ENCODE measurements at regions not wholly inside any gene's neighbourhood (a gene's known extent, or its start where the extent isn't known, plus 50 kb on each side); places are given as distances from the start of the nearest gene placed in this dataset.

DNA sequence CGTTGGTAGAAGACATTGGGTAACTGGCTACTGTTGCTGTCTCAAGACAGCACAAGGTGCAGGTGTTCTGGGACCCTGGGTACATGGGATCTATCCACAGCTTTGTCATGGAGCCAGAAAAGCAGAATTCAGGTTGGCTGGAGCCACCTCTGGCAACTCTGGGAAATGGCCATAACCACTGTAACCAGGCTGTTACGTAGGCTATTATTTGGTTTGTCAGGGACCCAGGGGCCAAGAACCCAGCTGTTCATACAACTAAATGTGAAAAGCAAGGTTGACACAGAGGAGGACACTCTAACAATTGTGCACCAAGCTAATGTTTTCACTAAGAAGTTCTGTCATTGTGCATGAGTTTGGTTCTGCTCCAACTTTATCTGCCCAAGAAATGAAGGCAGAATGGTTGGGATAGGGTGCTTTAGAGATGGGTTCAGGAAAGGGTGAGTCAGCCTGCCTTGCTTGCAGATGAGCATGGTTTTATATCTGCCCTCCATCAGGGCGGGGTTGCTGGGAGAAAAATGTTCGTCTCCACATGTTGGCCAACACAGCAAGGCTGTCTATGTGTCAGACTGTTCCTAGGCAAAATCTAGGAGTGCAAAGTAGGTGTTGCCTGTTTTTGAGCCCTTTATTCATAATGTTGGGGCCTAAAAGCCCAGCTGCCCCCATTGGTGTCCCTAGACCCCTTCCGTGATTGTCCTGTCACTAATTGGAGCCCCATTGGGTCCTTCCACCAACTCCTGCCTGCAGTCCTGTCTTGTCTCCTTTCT, 131.3 kb upstream of the DAP start:
- TF ChIP-seq, protein P1, sequence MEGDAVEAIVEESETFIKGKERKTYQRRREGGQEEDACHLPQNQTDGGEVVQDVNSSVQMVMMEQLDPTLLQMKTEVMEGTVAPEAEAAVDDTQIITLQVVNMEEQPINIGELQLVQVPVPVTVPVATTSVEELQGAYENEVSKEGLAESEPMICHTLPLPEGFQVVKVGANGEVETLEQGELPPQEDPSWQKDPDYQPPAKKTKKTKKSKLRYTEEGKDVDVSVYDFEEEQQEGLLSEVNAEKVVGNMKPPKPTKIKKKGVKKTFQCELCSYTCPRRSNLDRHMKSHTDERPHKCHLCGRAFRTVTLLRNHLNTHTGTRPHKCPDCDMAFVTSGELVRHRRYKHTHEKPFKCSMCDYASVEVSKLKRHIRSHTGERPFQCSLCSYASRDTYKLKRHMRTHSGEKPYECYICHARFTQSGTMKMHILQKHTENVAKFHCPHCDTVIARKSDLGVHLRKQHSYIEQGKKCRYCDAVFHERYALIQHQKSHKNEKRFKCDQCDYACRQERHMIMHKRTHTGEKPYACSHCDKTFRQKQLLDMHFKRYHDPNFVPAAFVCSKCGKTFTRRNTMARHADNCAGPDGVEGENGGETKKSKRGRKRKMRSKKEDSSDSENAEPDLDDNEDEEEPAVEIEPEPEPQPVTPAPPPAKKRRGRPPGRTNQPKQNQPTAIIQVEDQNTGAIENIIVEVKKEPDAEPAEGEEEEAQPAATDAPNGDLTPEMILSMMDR (IDR thresholded peaks at IDR 0.05; ENCODE audit: low read depth, low read length), result no peak
- TF ChIP-seq POLR2A (IDR thresholded peaks at IDR 0.05; ENCODE audit: extremely low read depth, insufficient read length) (no peak), MYC (IDR thresholded peaks at IDR 0.05; ENCODE audit: low read depth, low read length) (no peak)
- TF ChIP-seq, protein P2, sequence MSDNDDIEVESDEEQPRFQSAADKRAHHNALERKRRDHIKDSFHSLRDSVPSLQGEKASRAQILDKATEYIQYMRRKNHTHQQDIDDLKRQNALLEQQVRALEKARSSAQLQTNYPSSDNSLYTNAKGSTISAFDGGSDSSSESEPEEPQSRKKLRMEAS (IDR thresholded peaks at IDR 0.05; ENCODE audit: low read depth, low read length), result no peak
